ENCODE measurements at regions not wholly inside any gene's neighbourhood (a gene's known extent, or its start where the extent isn't known, plus 50 kb on each side); places are given as distances from the start of the nearest gene placed in this dataset.

- WGBS, 2 donors: 90 to 97% methylated on average over 1 of the region's 1 CpG
- H3K9me3 ChIP-seq: no peaks in the 10 kb centered on the region
- TF ChIP-seq CTCF (IDR thresholded peaks at IDR 0.05): no peak
- intact Hi-C loops (cut with DNase I): no loop called here
- no peaks in the 10 kb centered on the region for H3K36me3 ChIP-seq
- peaks cover 0 to 5% (median 0%) of the 10 kb centered on the region in 3 donors for H3K4me1 ChIP-seq
- no peak for ATAC-seq
- H3K27me3 ChIP-seq: no peaks in the 10 kb centered on the region
- no peak overlapping the region for H3K4me3 ChIP-seq
- no peak for DNase-seq
- no peak for FAIRE-seq
- H3K27ac ChIP-seq: no peak overlapping the region
Measured at GRCh38 chr1:60992165-60992564, 90.2 kb upstream of the NFIA start.

DNA sequence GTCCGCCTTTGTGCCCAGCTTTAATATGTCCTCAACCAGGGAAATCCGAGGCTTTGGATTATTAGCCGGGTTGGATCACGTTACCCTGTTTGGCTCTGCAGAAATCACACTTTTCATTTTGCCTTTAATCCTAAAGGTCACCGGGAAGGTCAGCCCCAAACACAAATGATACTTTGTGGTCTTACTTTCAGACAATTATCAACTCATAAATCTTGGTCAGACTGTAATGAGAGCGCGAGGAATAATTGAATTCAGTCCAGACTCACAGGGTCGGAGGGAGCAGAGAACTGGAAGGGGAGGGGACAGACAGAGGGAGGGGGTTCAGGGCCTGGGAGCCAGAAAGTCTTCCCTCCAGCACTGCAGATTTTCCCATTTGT is 91.7 kb upstream of the NFIA start:
- DNase-seq (no peak), FAIRE-seq (no peak), ATAC-seq (no peak)
- Histone ChIP-seq H3K27me3 (no peaks in the 10 kb centered on the region), H3K27ac (peak overlapping the region in 1 of 4 donors; percentile 29), H3K4me3 (no peak overlapping the region), H3K4me1 (peaks cover 0 to 5% (median 0%) of the 10 kb centered on the region in 3 donors), H3K36me3 (no peaks in the 10 kb centered on the region), H3K9me3 (no peaks in the 10 kb centered on the region)
- WGBS, 2 donors: 64 to 69% methylated on average over 8 of the region's 8 CpGs
- intact Hi-C loops (cut with DNase I): no loop called here
- TF ChIP-seq CTCF (IDR thresholded peaks at IDR 0.05): no peak

DNA sequence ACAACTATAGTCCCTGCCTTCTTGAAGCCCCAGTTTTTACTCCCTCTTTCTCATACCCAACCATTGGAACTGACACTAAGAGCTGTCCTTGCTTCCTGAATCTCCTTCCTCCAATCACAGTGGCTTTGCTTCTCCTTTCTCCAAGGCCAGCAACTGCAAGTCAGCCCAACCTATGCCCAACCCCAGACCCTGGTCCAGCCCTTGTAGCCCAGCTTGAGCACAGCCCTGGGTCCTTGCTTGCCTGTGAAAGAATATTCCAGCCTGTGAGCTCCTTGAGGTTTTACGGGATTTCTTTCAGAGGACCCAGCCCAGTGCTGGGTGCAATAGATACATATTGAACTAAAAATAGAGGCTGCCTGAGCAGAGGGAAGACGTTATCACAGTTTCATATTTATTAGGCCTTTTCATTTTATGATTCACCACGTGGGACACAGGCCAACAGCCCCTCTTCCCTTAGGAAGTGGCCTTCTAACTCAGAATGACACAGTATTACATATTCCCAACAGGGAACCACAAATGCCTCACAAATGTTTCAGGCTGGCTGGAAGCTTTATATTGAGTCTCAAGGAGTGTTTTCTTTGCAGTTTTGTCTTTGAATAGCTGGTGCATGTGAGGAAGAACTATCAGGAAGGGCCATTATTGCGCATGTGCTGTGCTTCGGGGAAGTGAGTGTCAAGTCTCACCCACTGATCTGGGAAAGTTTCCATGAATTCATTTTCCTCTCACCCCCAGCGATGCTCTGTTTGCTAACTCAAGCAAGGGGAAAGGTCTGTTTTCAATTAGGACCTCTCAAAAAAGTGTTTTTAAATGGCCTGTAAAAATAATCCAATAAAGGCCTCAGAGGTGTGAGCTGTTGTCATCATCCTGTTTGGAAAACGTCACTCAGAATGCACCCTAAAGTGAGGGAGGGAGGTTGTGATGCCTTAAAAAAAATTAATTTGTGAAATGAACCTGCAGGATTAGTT is 92.3 kb upstream of the NFIA start:
- Histone ChIP-seq H3K4me3 (no peak overlapping the region), H3K27me3 (no peaks in the 10 kb centered on the region), H3K9me3 (no peaks in the 10 kb centered on the region), H3K36me3 (no peaks in the 10 kb centered on the region), H3K4me1 (peaks cover 0 to 5% (median 0%) of the 10 kb centered on the region in 3 donors), H3K27ac (peak overlapping the region in 2 of 4 donors; percentile 29 to 31)
- no peak for FAIRE-seq
- DNase-seq: peak in 1 of 6 donors; percentile 15
- 51 to 53% methylated on average over 7 of the region's 7 CpGs for WGBS, 2 donors
- TF ChIP-seq CTCF (IDR thresholded peaks at IDR 0.05): no peak
- intact Hi-C loops (cut with DNase I): loop anchor here in 1 of 3 donors (10.0 kb wide), 1 partner anchor 455 kb away; no protein-coding TSS in a partner anchor
- peak in 3 of 4 donors; percentile 47 to 70 (median 54) for ATAC-seq

- FAIRE-seq (no peak), DNase-seq (no peak), ATAC-seq (no peak)
- no peak for TF ChIP-seq CTCF (IDR thresholded peaks at IDR 0.05)
- H3K27ac ChIP-seq: no peak overlapping the region
- WGBS, 2 donors: 72 to 86% methylated on average over 2 of the region's 2 CpGs
- H3K4me1 ChIP-seq: peaks cover 0 to 5% (median 0%) of the 10 kb centered on the region in 3 donors
- no peaks in the 10 kb centered on the region for H3K27me3 ChIP-seq
- intact Hi-C loops (cut with DNase I): loop anchor here in 1 of 3 donors (10.0 kb wide), 1 partner anchor 456 kb away; no protein-coding TSS in a partner anchor
- H3K4me3 ChIP-seq: no peak overlapping the region
- no peaks in the 10 kb centered on the region for H3K36me3 ChIP-seq
- H3K9me3 ChIP-seq: no peaks in the 10 kb centered on the region
Measured at GRCh38 chr1:60988891-60989290, 93.5 kb upstream of the NFIA start.

GRCh38 chr1:60987904-60988303 is 94.5 kb upstream of the NFIA start:
- ATAC-seq: no peak
- DNase-seq: no peak
- TF ChIP-seq CTCF (IDR thresholded peaks at IDR 0.05): no peak
- H3K4me1 ChIP-seq: peaks cover 0 to 5% (median 0%) of the 10 kb centered on the region in 3 donors
- no peaks in the 10 kb centered on the region for H3K9me3 ChIP-seq
- 95 to 99% methylated on average over 3 of the region's 3 CpGs for WGBS, 2 donors
- H3K4me3 ChIP-seq: no peak overlapping the region
- no peaks in the 10 kb centered on the region for H3K36me3 ChIP-seq
- no peak overlapping the region for H3K27ac ChIP-seq
- H3K27me3 ChIP-seq: no peaks in the 10 kb centered on the region
- intact Hi-C loops (cut with DNase I): loop anchor here in 1 of 3 donors (10.0 kb wide), 1 partner anchor 457 kb away; no protein-coding TSS in a partner anchor
- FAIRE-seq: no peak
